ENCODE measurements at regions not wholly inside any gene's neighbourhood (a gene's known extent, or its start where the extent isn't known, plus 50 kb on each side); places are given as distances from the start of the nearest gene placed in this dataset.
"Not testable (repeated sequence)": the region's sequence is repeated elsewhere in the genome, so short reads cannot be mapped to it uniquely, and the experiment has no call there.

DNA sequence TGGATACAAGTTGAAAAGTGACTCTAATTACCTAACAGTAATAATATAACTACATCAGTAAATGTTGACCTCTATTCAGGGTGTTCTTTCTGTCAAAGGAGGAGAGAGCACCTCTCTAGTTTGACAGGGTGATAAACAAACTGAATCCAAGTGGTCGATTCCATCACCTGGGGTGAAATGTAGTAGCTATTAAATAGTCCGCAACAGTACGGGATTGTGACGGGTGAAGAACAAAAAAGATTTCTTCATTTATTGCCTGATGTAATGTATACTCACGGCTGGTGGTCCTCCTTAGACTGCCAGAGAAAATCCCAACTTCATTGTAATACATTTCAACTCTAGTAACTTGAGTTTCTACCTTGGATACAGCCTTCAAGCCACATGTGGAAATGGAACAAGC lies 292.5 kb upstream of the CELF2 start:
- DNase-seq = no peak

GRCh38 chr10:10726101-10726500 lies 291.6 kb upstream of the CELF2 start:
- DNase-seq = no peak

- not testable (repeated sequence) for DNase-seq
Measured at GRCh38 chr10:10727411-10727810, 290.3 kb upstream of the CELF2 start.

DNA sequence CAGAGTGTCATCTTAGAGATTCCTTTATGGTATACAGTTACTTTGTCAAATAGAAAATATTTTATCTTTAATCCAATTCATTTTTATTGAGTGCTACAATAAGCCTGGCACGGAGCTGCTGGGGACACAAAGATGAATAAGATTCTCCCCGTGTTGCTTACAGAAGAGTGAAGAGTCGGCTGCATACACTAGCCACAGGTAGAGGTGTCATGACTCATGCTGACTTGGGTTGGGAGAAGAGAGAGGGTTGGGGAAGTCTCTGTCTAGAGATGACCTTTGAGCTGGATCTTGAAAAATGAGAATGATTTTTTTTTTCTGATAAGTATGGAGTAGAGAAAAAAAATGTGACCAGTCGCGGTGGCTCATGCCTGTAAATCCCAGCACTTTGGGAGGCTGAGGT lies 289.9 kb upstream of the CELF2 start:
- DNase-seq = no peak

GRCh38 chr10:10730471-10731043 lies 287.1 kb upstream of the CELF2 start:
- no peak for DNase-seq

- no peak for DNase-seq
Measured at GRCh38 chr10:10731366-10731765, 286.3 kb upstream of the CELF2 start.

- no peak for DNase-seq
Measured at GRCh38 chr10:10734356-10735064, 283.2 kb upstream of the CELF2 start.

- no peak for DNase-seq
Measured at GRCh38 chr10:10745291-10745690, 272.4 kb upstream of the CELF2 start.

DNA sequence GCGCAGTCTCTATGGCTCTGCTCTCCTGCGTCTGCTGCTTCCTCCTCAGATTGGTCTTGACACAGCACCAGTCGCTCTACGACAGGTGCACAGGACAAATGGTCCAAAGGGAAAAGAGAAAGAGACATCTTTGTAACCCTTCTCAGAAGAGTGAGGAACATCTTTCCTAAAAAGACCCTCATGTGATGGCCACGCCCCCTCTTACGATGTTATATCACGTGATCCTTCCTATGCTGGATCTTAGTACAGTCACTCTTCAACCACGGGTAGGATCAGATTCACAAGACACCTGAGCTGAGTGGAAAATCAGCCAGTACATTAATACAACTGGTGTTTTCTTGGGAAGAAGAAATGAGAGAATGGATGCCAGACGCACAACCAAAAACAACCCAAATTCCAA lies 262.2 kb upstream of the CELF2 start:
- DNase-seq = no peak

- DNase-seq = no peak
Measured at GRCh38 chr10:10758306-10758705, 259.4 kb upstream of the CELF2 start.

- DNase-seq = not testable (repeated sequence)
Measured at GRCh38 chr10:10759806-10760205, 257.9 kb upstream of the CELF2 start.

- DNase-seq = no peak
Measured at GRCh38 chr10:10765017-10765416, 252.7 kb upstream of the CELF2 start.

DNA sequence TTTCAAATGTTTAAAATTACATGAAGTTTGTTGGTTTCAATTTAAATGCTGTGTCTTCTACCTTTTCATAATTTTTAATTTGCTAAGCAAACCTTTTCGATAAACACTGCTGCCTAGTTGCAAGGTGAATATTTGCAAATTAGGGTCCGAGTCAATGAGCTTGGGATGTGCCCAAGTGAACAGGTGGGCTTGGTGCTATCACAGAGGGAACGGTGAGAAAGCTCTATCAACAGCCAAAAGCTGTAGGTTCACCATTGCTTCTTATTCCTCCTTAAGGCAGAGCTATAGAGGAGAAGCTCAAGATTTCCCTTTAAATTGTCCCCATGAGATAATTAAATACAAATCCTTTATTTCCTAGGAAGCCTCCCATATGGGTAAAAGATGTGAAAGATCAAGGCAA lies 245.3 kb upstream of the CELF2 start:
- no peak for DNase-seq

GRCh38 chr10:10772874-10773508 lies 244.7 kb upstream of the CELF2 start:
- DNase-seq = no peak

- DNase-seq = no peak
Measured at GRCh38 chr10:10774416-10774815, 243.3 kb upstream of the CELF2 start.

- no peak for DNase-seq
Measured at GRCh38 chr10:10776363-10776762, 241.3 kb upstream of the CELF2 start.

- DNase-seq = no peak
Measured at GRCh38 chr10:10777279-10777678, 240.4 kb upstream of the CELF2 start.

DNA sequence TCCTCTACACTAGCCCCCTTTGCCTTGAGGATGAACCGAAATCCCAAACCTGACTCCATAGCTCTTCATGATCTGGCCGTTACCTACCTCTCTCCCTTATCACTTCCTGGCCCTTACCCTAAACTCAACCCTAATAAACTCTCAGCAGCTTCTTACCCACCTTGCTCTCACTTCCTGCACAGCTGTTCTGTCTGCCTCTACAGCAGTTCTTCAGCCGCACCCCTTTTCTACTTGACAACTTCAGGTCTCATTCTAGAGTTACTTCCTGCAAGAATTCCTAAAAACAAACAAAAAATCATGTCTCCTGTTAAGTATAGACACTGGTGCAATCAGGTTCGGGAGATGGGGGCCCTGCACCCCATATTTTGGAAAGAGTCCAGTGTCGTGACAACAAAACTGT lies 239.9 kb upstream of the CELF2 start:
- no peak for DNase-seq

DNA sequence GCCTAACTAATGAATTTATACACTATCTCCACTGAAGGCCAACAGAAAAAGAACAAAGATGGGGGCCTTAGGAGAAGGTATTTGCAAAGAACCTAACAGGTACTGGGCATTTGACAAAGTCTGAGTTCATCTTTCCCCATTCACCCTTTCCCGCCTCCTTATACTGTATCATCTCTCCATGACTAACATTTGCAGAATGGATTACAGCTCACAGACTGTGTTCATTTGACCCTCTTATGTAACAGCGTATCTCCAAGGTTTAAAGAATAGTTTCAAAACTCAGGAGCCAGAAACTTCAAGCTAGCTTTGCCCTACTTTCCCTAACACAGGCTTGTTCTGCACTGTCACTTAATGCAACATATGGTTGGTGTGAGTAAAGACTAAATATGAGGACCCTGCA lies 238.7 kb upstream of the CELF2 start:
- DNase-seq = no peak

GRCh38 chr10:10779511-10779910 lies 238.2 kb upstream of the CELF2 start:
- no peak for DNase-seq

DNA sequence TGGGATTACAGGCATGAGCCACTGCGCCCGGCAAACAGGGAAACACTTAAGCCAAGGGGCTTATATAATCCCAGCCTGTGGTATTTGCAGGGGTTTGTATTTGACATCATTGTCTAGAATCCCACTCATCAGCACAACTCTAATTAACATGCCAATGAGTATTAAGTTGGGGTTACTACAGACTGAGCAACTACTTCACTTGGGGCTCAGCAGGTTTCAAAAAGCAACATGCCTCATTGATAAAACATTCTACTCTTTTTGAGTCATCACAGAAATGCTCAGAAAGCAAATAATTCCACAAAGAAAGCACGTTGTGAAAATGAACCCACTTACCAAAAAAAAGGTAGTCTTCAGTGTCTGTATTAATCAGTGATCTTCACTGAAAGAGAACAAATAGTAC lies 236.9 kb upstream of the CELF2 start:
- no peak for DNase-seq

- no peak for DNase-seq
Measured at GRCh38 chr10:10782603-10783002, 235.1 kb upstream of the CELF2 start.

DNA sequence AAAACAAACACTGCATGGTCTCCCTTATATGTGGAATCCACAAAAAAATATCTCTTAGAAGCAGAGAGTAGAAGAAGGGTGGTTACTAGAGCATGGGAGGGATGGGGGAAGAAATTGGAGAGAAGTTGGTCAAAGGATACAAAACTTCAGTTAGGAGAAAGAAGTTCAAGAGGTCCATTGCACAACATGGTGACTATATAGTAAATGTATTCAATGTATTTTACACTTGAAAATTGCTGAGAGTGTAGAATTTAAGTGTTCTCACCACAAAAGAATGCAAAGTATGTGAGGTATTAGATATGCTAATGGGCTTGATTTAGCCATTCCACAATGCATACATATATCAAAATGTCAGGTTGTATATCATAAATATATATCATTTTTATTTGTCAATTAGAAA lies 232.0 kb upstream of the CELF2 start:
- DNase-seq = no peak
